ENCODE measurements at regions not wholly inside any gene's neighbourhood (a gene's known extent, or its start where the extent isn't known, plus 50 kb on each side); places are given as distances from the start of the nearest gene placed in this dataset.
"Not testable (repeated sequence)": the region's sequence is repeated elsewhere in the genome, so short reads cannot be mapped to it uniquely, and the experiment has no call there.

DNA sequence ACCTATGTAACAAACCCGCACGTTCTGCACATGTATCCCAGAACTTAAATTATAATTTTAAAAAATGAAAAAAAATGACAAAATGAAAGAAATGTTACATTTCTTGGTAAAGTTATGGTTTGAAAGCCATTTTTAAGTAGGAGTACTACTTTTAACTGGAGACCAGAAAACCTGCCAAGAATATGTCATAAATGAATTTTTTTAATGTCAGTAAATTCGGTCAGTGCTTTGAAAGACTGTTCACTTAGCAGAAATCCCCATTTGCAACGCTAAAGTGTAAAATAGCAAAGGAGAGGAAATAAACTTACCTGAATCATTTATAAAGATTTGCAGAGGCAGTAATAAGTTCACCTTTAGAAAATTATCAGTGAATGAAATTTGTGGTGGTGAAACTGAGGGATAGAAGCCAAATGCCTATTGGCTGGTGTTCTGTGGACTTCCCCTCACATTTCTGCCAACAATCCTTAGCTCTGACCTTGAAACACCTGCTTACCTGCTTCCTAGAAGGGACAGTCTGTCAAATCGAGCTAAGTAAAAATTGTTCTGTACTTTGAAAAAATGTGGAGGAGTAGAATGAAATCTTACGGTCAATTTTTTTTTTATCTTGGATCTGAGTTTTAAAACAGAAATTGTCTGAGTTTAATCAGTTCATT, 714.2 kb downstream of the SLC6A15 start:
- DNase-seq, result no peak

DNA sequence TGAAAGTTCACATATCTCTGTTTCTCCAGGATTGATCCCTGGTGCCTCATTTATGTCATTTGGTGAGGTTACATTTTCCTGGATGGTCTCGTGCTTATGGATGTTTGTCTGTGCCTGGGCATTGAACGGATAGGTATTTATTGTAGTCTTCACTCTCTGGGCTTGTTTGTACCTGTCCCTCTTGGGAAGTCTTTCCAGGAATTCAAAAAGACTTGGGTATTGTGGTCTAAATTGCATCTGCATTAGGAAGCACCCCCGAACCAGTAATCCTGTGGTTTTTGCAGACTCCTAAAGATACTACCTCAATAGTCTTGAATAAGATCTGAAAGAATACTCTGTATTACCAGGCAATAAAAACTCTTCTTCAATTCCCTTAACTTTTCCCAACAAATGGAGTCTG, 720.8 kb downstream of the SLC6A15 start:
- no peak for DNase-seq

DNA sequence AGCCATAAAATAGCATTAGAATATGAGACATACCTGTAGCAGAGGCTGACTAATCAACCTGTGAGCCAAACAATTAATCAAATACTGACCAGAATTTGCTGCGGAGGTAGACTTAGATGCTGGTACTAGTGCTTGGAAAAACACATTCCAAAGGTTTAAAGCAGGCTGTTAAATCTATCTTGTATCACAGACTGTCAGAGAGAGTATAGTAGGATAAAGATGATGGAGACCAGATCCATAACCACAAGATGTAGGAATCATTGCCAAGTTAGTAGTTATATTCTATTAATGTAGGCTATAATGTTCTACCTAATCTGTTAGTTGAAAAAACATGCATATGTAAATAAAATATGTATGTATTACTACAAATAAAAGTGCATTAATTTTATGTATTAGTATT, 726.2 kb downstream of the SLC6A15 start:
- no peak for DNase-seq

DNA sequence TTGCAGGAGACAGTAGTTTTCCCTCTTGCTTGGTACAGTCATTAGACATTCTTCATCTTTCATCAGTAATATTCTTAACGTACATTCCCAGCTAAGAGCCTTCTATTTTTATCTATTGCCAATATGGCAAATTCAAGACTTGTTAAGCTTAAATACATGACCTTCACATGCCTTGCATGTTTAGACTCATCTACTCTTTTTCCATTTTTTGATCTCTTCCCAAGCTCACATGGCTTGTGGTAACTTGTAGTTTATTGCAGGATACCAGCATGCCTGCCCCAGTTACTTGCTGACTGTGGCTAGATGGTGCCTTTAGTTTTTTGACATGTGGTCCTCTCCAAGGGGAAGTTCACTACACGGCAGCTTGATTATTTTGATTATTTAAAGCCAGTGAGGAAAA, 729.0 kb downstream of the SLC6A15 start:
- no peak for DNase-seq

DNA sequence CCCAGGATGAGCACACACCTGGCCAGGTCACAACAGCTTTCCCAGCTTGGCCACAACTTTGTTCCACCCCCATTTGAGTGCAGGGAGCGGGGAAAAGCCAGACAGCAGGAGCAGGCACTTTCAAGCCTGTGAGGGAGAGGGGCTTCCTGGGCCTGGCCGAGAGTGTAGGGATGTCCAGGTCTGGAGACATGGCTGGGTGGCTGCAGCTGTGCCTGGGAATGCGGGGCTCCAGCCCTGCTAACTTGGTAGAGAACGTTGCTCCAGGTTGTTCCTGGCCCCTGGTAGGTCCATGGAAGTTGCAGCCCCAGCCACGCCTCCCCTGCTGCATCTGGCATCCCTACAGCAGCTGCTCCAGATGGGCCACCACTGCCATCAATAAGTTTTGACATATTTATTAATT, 738.5 kb downstream of the SLC6A15 start:
- DNase-seq, result no peak

DNA sequence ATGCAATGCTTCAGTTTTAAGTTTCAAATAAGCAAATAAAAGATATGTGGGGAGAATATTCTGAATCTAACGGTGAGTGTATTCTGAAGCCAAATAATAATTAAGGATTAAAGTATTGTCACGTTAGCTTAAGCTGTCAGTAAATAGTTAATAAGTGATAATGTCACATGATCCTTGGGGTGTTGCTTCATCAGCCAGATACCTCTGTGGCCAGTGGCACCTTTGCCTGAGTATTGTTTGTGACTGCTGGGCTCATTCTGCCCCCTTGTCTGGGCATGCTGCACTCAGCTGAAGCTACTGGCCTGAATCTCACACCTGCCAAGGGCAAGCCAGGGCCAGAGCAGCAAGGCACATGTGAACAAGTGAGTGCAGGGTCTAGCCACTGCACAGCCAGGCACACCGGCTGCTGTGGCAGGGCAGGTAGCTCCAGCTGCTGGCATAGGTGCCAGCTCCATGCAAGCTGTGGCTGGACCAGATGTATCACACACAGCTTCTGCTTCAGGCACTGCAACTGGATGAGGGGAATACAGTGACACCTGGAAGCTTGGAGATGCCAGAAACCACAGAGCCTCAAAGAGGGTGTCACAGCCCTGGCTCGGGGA, 739.7 kb downstream of the SLC6A15 start:
- DNase-seq, result no peak

DNA sequence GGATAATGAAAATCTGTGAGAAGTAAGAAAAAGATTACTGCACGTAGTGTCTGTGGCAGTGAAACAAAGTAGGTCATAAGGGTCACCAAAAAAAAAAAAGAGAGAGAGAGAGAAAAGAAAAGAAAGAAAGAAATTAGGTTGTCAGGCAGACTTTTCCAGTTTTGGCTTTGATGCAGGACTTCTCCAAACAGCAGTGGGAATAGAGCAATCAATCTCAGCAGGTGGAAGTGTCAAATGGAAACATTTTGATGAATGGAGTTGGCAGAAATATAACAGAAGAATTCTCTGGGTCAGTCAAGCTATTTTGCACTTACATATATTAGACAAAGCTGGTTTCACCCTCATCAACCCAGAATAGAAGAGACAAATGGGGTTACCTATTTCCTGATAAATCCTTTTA, 745.8 kb downstream of the SLC6A15 start:
- no peak for DNase-seq

DNA sequence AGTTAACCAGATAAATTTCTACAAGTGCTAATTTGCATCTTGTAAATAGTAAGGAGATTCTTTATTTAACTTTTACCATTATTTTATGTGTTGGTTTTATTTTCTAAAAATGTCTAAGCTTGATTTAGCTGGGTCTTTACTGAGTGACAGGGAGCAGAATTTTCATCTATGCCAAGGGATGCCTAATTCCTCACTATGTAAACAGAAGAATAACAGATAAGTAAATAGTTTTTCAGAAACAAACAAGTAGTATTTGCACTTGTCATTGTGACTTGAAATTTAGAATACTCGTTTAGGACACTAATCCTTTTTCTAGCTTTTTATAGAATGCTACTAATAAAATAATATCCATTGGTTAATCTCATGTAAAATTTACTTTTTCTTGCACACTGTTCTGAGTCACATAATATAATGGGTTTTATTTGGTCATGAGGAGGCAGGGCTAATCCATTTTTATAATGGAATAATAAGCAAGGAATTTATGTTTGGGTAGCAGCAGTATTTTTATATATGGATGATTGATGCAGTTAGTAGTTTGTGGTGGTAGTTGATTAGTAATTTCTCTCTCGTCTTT, 746.5 kb downstream of the SLC6A15 start:
- DNase-seq, result no peak

DNA sequence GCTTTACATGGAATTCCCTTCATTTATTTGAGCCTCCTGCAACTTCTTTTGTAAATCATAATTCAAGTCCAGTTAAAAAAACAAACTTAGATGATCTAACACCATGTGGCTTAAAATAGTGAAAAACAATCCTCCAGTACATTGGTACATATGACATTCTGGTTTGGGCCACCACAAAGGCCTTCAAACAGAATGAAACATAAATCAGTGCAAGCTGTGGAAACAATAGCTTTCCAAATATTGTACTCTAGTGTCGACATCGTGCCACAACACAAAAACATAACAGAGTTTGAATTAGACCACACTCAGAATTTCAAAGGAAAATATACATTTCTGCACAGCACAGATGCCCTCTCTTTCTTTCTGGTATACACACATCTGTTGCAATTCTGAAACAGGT, 751.3 kb downstream of the SLC6A15 start:
- DNase-seq, result no peak

DNA sequence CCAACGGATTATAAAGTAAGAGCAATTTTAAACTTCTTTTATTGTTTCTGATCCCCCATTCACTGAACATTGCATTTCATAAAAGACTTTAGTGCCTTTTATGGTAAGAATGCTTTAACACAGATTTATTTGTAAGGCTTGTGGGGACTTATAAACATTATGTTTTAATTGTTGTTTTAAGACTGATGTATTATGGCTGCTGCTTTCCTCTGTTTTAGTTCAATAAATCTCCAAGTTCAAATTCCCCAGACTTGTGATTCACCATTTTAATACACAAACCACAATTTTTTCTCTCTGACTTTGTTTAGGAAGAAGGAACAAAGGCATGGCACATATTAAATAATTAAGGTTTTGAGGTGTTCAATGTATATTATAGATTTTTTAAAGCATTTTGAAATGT, 753.3 kb downstream of the SLC6A15 start:
- no peak for DNase-seq

DNA sequence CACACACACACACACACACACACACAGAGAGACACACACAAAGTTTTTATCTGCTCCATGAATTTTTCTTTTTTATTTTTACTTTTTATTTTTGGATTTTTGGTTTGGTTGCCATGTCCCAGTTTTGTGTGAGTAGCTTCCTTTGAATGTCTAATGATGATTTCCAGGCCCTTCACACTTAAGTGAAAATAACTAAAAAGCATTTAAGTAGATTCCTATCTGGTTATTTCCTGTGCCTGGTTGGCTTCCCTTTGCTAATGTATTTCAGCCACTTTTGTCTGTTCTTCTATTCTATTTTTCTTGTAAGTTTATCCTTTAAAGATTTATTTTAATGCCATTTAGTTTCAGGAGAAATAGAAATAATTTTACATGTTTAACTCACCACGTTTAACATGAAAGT, 755.4 kb downstream of the SLC6A15 start:
- no peak for DNase-seq

DNA sequence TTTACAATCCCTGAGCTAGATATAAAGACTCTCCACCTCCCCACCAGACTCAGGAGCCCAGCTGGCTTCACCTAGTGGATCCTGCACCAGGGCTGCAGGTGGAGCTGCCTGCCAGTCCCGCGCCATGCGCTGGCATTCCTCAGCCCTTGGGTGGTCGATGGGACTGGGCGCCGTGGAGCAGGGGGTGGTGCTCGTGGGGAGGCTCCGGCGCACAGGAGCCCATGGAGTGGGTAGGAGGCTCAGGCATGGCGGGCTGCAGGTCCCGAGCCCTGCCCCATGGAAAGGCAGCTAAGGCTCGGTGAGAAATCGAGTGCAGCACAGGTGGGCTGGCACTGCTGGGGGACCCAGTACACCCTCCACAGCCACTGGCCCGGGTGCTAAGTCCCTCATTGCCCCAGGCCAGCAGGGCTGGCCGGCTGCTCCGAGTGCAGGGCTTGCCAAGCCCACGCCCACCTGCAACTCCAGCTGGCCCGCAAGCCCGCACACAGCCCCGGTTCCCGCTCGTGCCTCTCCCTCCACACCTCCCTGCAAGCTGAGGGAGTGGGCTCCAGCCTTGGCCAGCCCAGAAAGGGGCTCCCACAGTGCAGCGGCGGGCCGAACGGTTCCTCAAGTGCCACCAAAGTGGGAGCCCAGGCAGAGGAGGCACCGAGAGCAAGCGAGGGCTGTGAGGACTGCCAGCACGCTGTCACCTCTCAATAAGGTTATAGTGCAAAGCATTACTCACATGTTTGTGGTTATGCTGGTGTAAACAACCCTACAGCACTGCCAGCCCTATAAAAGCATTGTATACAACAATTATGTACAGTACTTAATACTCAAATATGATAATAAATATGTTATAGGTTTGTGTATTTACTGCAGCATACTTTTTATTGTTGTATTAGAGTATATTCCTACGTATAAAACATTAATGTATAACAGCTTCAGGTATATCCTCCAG, 757.3 kb downstream of the SLC6A15 start:
- not testable (repeated sequence) for DNase-seq

DNA sequence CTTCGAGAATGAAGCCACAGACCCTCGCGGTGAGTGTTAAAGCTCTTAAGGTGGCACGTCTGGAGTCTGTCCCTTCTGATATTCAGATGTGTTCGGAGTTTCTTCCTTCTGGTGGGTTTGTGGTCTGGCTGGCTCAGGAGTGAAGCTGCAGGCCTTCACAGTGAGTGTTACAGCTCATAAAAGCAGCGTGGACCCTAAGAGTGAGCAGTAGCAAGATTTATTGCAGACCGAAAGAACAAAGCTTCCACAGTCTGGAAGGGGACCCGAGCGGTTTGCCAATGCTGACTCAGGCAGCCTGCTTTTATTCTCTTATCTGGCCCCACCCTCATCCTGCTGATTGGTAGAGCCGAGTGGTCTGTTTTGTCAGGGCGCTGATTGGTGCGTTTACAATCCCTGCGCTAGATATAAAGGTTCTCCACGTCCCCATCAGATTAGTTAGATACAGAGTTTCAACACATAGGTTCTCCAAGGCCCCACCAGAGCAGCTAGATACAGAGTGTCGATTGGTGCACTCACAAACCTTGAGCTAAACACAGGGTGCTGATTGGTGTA, 758.1 kb downstream of the SLC6A15 start:
- not testable (repeated sequence) for DNase-seq

DNA sequence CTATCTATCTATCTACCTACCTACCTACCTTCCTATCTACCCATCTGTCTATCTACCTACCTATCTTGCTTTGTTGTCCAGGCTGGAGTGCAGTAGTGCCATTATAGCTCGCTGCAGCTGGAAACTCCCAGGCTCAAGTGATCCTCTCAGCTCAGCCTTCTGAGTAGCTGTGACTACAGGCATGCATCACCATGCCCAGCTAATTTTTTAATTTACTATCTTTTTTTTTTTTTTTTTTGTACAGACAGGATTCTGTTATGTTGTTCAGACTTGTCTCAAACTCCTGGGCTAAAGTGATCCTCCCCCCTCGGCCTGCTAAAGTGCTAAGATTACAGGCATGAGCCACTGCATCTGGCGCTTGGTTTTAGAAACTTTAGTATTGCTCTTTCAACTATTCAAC, 762.4 kb downstream of the SLC6A15 start:
- DNase-seq, result no peak

DNA sequence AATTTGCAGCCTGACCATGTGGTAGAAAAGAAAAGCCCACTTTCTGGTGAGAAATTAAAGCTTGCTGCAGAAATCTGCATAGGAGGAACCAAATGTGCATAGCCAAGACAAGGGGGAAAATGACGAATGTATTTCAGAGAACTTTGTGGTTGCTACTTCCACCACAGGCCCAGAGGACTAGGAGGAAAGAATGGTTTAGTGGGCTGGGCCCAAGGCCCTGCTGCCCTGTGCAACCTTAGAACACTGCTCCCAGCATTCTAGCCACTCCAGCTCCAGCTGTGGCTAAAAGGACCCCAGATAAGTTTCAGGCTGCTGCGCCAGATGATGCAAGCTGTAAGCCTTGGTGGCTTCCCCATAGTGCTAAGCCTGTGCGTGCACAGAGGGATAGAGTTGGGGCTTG, 764.3 kb downstream of the SLC6A15 start:
- DNase-seq, result no peak

DNA sequence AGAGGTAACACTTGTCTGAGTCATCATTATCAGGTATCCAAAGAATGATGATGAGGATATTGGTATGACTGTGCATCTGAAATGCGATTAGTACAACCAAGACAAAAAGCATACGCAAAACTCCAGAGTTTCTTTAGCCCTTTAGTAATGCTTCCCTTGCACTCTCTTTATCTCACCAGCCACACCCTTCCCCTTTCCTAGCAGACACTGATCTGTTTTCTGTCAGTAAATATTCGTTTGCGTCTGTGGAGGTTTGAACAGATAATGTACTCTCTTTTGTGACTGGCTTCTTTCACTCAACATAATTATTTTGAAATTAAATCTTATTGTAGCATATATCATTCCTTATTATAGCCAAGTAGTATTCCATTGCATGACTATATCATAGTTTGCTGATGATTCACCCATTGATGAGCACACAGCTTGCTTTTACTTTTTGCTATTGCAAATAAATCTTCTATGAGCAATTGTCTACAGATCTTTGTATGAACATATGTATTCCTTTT, 775.7 kb downstream of the SLC6A15 start:
- DNase-seq, result no peak

DNA sequence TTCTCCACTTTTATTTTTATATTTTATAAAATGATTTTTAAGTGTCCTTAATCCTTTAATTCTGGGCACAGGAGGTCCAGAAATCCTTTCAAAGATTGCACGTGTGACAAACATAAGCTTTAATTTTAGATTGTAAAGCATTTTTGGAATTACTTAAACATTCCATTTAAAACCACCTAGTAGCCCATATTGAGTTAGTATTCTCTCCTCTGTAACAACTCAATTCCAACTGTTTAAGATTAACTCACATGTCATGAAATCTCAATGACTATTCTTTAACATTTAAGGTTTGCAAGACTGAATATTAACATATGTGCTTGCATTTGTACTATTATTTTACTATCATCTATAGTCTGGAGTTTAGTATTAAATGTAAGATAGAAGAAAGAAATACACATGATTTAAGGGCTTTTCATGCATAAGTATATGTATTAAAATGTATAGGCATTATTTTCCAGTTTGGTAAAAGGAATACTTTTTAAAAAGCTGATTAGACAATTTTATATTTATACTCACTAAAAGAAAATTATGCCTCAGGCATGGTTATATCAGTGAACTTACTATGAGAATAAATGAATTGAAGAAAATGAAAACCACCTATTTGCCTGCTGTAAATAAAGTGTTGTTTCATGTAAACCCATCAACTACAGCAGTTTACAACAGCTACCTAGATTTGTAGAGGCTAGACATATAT, 776.9 kb downstream of the SLC6A15 start:
- no peak for DNase-seq

DNA sequence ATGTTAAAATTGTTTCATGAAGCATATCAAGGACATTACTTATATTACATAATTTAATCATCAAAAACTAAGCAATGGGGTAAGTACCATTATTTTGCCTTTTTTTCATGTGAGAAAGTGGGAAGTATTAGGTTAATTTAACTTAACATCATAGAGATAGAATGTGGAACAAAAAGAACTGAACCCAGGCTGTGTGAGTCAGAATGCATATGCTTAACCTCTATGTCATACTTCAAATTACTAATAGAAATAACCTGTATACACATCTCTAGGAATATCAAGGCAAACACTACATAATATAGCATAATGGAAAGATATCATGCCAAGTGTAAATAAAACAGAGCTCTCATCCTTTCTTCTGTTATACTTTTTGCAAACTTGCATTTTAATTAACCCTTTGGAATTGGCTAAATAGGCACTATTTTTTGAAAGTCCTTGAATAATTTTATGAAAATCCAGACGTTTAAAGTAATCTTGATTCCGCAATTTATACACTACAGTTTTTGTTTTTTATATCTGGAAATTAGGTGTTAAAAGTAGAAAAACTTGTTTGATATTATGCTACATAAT, 777.7 kb downstream of the SLC6A15 start:
- DNase-seq, result no peak

DNA sequence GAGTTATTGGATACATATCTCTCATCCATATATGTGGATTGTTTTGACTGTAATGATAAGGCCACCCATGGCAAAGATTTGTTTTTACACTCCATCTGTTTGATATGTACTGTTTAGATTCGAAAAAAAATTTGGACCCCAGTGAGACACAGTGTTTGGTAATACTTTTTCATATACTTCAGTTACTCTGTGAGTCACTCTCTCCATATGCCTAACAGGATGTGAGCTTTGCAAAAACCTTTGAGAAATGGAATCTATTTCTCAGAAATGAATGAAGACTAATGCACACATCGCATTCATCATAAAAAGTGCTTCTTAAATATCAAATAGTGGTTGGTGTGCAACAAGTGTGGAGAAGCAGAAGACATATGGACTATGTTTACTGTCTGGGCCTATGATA, 781.5 kb downstream of the SLC6A15 start:
- DNase-seq, result no peak

DNA sequence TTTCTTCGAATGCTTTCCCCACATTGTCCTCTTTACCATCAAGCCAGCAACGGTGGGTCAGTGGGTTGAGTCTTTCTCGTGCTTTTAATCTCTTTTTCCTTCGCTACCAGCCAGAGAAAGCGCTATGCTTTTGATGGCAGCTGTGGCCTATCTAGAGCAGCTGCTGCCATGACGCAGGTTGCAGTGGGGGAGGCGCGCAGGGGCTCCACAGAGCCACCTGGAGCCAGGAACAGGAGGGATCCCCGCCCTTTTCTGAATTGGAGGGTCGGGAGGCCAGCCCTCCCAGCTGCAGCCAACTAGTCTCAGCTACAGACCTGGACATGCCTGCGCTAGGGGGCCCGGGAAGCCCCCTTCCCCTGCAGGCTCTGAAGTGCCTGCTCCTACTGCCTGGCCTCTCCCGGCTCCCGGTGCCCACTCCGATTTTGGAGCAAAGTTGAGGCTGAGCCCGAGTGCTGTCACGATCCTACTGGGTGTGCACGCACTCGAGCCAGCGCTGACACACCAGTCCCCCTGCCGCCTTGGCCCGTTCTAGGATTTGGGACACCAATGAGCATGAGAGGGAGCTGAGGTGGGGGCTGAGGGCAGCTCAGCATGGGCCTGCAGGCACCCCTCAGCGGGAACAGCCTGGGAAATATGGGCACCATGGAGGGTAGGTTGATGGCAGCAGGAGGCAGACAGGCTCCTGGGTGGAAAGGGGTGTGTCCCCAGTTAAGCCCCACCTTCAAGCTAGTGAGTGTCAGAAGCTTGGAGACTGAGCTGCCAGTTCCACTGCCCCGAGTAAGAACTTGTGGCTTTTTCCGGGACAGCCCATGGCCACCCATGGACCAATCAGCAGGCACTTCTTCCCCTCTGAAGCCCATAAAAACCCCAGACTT, 784.2 kb downstream of the SLC6A15 start:
- DNase-seq, result no peak

DNA sequence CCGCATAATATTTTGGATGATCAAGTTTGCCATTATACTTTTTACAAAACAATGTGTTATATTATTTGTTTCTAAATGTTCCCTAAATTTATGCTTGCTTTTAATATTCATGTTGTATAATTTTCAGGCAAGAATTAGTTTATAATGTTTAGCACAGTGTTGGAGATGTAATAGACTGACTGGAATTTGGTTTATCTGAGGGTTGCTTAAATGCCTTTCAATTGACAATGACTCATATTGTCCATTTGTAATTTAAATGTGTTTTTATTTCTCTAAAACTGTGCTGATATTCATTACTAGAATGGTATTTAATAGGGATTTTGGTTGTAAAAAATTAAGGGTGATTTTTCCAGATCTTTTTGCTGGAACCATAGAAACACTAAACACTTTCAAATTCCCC, 788.4 kb downstream of the SLC6A15 start:
- DNase-seq, result no peak
